OCI-LY1 (cell line): ENCODE measurements at regions not wholly inside any gene's neighbourhood (a gene's known extent, or its start where the extent isn't known, plus 50 kb on each side); places are given as distances from the start of the nearest gene placed in this dataset.

Experiments used
- H2AFZ ChIP-seq: fragments of 200-600 bp; sonication (generic), shearing (Covaris generic); 2 replicates; pipeline ENCODE4 v1.6.0; 2014; ENCODE audit warnings: antibody characterized with exemption, mild to moderate bottlenecking, low read length
- H3F3A ChIP-seq: fragments of 200-600 bp; sonication (generic), shearing (Covaris generic); 2 replicates; pipeline ENCODE4 v1.6.0; 2014; ENCODE audit warnings: mild to moderate bottlenecking, antibody characterized with exemption, low read length, moderate library complexity; ENCODE audit not compliant: insufficient read depth
- H3K27ac ChIP-seq: fragments of 200-600 bp; sonication (generic); 2 replicates; pipeline ENCODE4 v1.5.1; 2014; ENCODE audit warnings: low read length, mixed run types, mild to moderate bottlenecking, low read depth; ENCODE audit not compliant: poor library complexity, severe bottlenecking
- H3K27me3 ChIP-seq: fragments of 200-600 bp; sonication (generic); 2 replicates; pipeline ENCODE4 v1.6.0; 2014; ENCODE audit warnings: antibody characterized with exemption, mild to moderate bottlenecking, low read length, moderate library complexity; ENCODE audit not compliant: insufficient read depth
- H3K36me3 ChIP-seq: fragments of 200-600 bp; sonication (generic); 2 replicates; pipeline ENCODE4 v1.6.1; 2014; ENCODE audit warnings: mild to moderate bottlenecking, antibody characterized with exemption, low read length, moderate library complexity, mixed read lengths; ENCODE audit not compliant: insufficient read depth
- H3K4me1 ChIP-seq: fragments of 200-600 bp; sonication (generic); 2 replicates; pipeline ENCODE4 v1.5.1; 2014; ENCODE audit warnings: mild to moderate bottlenecking, low read length, moderate library complexity; ENCODE audit not compliant: insufficient read depth, severe bottlenecking
- H3K4me2 ChIP-seq: fragments of 200-600 bp; sonication (generic), shearing (Covaris generic); 2 replicates; pipeline ENCODE4 v1.6.1; 2014; ENCODE audit warnings: low read length
- H3K4me3 ChIP-seq: fragments of 200-600 bp; sonication (generic); 2 replicates; pipeline ENCODE4 v1.5.1; 2014; ENCODE audit warnings: low read length, low read depth, mild to moderate bottlenecking, mixed read lengths; ENCODE audit not compliant: poor library complexity, severe bottlenecking
- H3K79me2 ChIP-seq: fragments of 200-600 bp; shearing (Covaris generic); 2 replicates; pipeline ENCODE4 v1.6.1; 2016; ENCODE audit warnings: mixed run types, low read length, mixed read lengths; ENCODE audit not compliant: insufficient read depth
- H3K9ac ChIP-seq: fragments of 200-600 bp; sonication (generic), shearing (Covaris generic); 2 replicates; pipeline ENCODE4 v1.6.1; 2014; ENCODE audit warnings: mild to moderate bottlenecking, low read length, mixed read lengths
- H3K9me2 ChIP-seq: fragments of 200-600 bp; sonication (generic), shearing (Covaris generic); 2 replicates; pipeline ENCODE4 v1.6.1; 2014; ENCODE audit warnings: low read depth, mild to moderate bottlenecking, low read length, mixed read lengths
- H3K9me3 ChIP-seq: fragments of 200-600 bp; shearing (Covaris generic); 2 replicates; pipeline ENCODE4 v1.6.1; 2014; ENCODE audit warnings: low read length, mixed read lengths
- H4K20me1 ChIP-seq: fragments of 200-600 bp; sonication (generic), shearing (Covaris generic); 2 replicates; pipeline ENCODE4 v1.6.0; 2016; ENCODE audit warnings: mild to moderate bottlenecking, low read length; ENCODE audit not compliant: insufficient read depth
- EZH2 ChIP-seq: fragments of 200-600 bp; sonication (generic), shearing (Covaris generic); IDR thresholded peaks from 2 replicates; pipeline ENCODE4 v1.8.0; 2017; ENCODE audit warnings: borderline replicate concordance, mixed run types, mild to moderate bottlenecking, antibody characterized with exemption, low read length, moderate library complexity, mixed read lengths
- TF ChIP-seq, protein P1 (sequence below): fragments of 200-600 bp; sonication (generic), shearing (Covaris generic); IDR thresholded peaks from 2 replicates; pipeline ENCODE4 v1.5.1; 2017; ENCODE audit warnings: mild to moderate bottlenecking, antibody characterized with exemption, low read length, moderate library complexity, mixed read lengths

DNA sequence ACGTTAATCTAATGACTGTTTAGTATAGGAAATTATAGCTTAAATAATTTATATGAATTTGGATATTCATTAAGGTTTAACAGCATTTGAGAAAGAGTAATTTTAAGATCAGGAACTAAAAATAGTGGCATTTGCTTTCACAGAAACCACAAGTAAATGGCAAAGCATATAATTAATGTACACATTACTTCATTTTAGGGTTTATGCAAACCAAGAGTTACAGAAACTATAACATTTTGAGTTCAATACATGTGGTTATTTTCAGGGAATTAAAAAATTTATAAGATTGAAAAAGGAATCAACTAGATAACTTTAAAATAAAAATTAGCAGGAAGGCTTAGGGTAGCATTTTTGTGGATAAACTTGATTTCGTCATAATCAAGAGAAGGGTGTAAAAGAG is 151.7 kb upstream of the MIR17HG start:
- Histone ChIP-seq H3K4me3 (no peak overlapping the region), H3K27me3 (peaks cover 3% of the 10 kb centered on the region; the same call in 1 of the 2 replicates), H3K36me3 (no peaks in the 10 kb centered on the region), H3K79me2 (no peaks in the 10 kb centered on the region), H3K27ac (no peak overlapping the region), H3K9me3 (no peaks in the 10 kb centered on the region), H3K9me2 (no peaks in the 10 kb centered on the region), H3K4me1 (no peaks in the 10 kb centered on the region), H2AFZ (no peak overlapping the region), H4K20me1 (no peaks in the 10 kb centered on the region), H3F3A (no peaks in the 10 kb centered on the region), H3K9ac (no peak overlapping the region), H3K4me2 (no peak overlapping the region)
- no peak for TF ChIP-seq EZH2
- TF ChIP-seq, protein P1, sequence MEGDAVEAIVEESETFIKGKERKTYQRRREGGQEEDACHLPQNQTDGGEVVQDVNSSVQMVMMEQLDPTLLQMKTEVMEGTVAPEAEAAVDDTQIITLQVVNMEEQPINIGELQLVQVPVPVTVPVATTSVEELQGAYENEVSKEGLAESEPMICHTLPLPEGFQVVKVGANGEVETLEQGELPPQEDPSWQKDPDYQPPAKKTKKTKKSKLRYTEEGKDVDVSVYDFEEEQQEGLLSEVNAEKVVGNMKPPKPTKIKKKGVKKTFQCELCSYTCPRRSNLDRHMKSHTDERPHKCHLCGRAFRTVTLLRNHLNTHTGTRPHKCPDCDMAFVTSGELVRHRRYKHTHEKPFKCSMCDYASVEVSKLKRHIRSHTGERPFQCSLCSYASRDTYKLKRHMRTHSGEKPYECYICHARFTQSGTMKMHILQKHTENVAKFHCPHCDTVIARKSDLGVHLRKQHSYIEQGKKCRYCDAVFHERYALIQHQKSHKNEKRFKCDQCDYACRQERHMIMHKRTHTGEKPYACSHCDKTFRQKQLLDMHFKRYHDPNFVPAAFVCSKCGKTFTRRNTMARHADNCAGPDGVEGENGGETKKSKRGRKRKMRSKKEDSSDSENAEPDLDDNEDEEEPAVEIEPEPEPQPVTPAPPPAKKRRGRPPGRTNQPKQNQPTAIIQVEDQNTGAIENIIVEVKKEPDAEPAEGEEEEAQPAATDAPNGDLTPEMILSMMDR = no peak

DNA sequence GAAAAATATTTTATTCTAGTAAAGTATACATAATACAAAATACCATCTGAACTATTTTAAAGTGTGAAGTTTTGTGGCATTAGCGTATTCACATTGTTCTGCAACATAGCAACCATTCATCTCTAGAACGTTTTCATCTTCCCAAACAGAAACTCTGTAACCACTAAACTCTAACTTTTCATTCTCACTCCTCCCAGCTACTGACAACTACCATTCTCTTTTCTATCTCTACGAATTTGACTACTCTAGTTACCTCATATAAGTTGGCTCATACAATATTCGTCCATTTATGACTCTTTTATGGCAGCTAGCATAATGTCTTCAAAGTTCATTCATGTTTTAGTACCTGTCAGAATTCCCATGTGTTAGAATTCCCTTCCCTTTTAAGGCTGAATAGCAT is 150.5 kb upstream of the MIR17HG start:
- no peak overlapping the region for H3K4me2 ChIP-seq
- peaks cover 3% of the 10 kb centered on the region; the same call in 1 of the 2 replicates for H3K27me3 ChIP-seq
- H3K27ac ChIP-seq = no peak overlapping the region
- H3K79me2 ChIP-seq = no peaks in the 10 kb centered on the region
- H3K4me3 ChIP-seq = no peak overlapping the region
- H4K20me1 ChIP-seq = no peaks in the 10 kb centered on the region
- H3K9ac ChIP-seq = no peak overlapping the region
- TF ChIP-seq, protein P1 = no peak
- TF ChIP-seq EZH2 = no peak
- no peaks in the 10 kb centered on the region for H3K36me3 ChIP-seq
- no peaks in the 10 kb centered on the region for H3K9me3 ChIP-seq
- no peaks in the 10 kb centered on the region for H3K4me1 ChIP-seq
- H3K9me2 ChIP-seq = no peaks in the 10 kb centered on the region
- no peaks in the 10 kb centered on the region for H3F3A ChIP-seq
- H2AFZ ChIP-seq = no peak overlapping the region

DNA sequence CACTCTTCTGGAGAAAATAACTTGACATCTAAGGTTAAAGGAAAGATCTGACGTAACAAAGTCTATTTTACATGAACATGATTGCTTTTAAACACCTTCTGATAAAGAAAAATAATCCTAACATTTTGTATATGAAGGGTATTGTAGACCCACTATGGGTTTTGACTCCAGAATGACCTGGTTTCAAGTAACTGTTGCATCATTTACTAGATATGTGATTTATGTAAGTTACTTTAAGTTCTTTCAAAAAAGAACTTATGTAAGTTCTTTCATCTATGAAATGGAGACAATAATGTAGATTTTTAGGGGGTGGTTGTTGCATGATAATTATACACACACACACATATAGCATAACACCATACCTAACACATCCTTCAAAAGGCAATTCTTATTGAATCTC is 147.6 kb upstream of the MIR17HG start:
- Histone ChIP-seq H3K9ac (no peak overlapping the region), H2AFZ (no peak overlapping the region), H3K4me2 (no peak overlapping the region), H3K9me2 (no peaks in the 10 kb centered on the region), H3K4me1 (no peaks in the 10 kb centered on the region), H3K79me2 (no peaks in the 10 kb centered on the region), H3K9me3 (no peaks in the 10 kb centered on the region), H3K27ac (no peak overlapping the region), H3K27me3 (peaks cover 3% of the 10 kb centered on the region; the same call in 1 of the 2 replicates), H3K36me3 (no peaks in the 10 kb centered on the region), H4K20me1 (no peaks in the 10 kb centered on the region), H3K4me3 (no peak overlapping the region), H3F3A (no peaks in the 10 kb centered on the region)
- no peak for TF ChIP-seq EZH2
- TF ChIP-seq, protein P1 = no peak
